Kasumi-1 (cell line): ENCODE measurements at regions not wholly inside any gene's neighbourhood (a gene's known extent, or its start where the extent isn't known, plus 50 kb on each side); places are given as distances from the start of the nearest gene placed in this dataset.

ENCODE experiments used
- DNase-seq, 2 experiments: peaks; one replicate each; lab custom pipeline; 2025; lab: John Stamatoyannopoulos, UW

- no peak for DNase-seq
These were observed 206.7 kb upstream of the CAMK1G start for GRCh38 chr1:209376774-209377173.

- DNase-seq = no peak
These were observed 205.5 kb upstream of the CAMK1G start for GRCh38 chr1:209377995-209378394.

GRCh38 chr1:209379280-209379679 lies 204.2 kb upstream of the CAMK1G start:
- DNase-seq = no peak

GRCh38 chr1:209380420-209380819 lies 203.1 kb upstream of the CAMK1G start:
- no peak for DNase-seq

- no peak for DNase-seq
These were observed 201.0 kb upstream of the CAMK1G start for GRCh38 chr1:209382231-209383100.

GRCh38 chr1:209383422-209383821 lies 200.1 kb upstream of the CAMK1G start:
- DNase-seq = no peak

- DNase-seq = no peak
These were observed 199.4 kb upstream of the CAMK1G start for GRCh38 chr1:209383907-209384709.

- DNase-seq = no peak
These were observed 198.6 kb upstream of the CAMK1G start for GRCh38 chr1:209384710-209385550.

- DNase-seq = no peak
These were observed 197.4 kb upstream of the CAMK1G start for GRCh38 chr1:209386156-209386555.

GRCh38 chr1:209387271-209387968 lies 196.1 kb upstream of the CAMK1G start:
- no peak for DNase-seq

GRCh38 chr1:209387969-209388329 lies 195.6 kb upstream of the CAMK1G start:
- DNase-seq = no peak

GRCh38 chr1:209388358-209388757 lies 195.2 kb upstream of the CAMK1G start:
- DNase-seq = no peak

- DNase-seq = no peak
These were observed 194.3 kb upstream of the CAMK1G start for GRCh38 chr1:209389258-209389657.

- DNase-seq = no peak
These were observed 193.5 kb upstream of the CAMK1G start for GRCh38 chr1:209389975-209390374.

GRCh38 chr1:209390764-209391163 lies 192.8 kb upstream of the CAMK1G start:
- DNase-seq = no peak

GRCh38 chr1:209391792-209392191 lies 191.7 kb upstream of the CAMK1G start:
- no peak for DNase-seq

- DNase-seq = no peak
These were observed 188.3 kb upstream of the CAMK1G start for GRCh38 chr1:209395169-209395568.

GRCh38 chr1:209397371-209397770 lies 186.1 kb upstream of the CAMK1G start:
- no peak for DNase-seq

GRCh38 chr1:209397910-209398309 lies 185.6 kb upstream of the CAMK1G start:
- DNase-seq = no peak

- DNase-seq = no peak
These were observed 185.1 kb upstream of the CAMK1G start for GRCh38 chr1:209398313-209398991.

GRCh38 chr1:209399800-209400199 lies 183.7 kb upstream of the CAMK1G start:
- DNase-seq = no peak
